ENCODE measurements at regions not wholly inside any gene's neighbourhood (a gene's known extent, or its start where the extent isn't known, plus 50 kb on each side); places are given as distances from the start of the nearest gene placed in this dataset.

- TF ChIP-seq CTCF (IDR thresholded peaks at IDR 0.05) (no peak), POLR2AphosphoS5 (IDR thresholded peaks at IDR 0.05; ENCODE audit: insufficient read depth in 1 of 2, low read depth in 1 of 2) (no peak), POLR2A (IDR thresholded peaks at IDR 0.05) (no peak)
Observed at GRCh38 chr5:116747881-116748280, 173.3 kb upstream of the SEMA6A start.

Data from vagina (tissue), 2 donors.